Parathyroid adenoma (tissue), 2 donors: ENCODE measurements at regions not wholly inside any gene's neighbourhood (a gene's known extent, or its start where the extent isn't known, plus 50 kb on each side); places are given as distances from the start of the nearest gene placed in this dataset.

ENCODE experiments used
- H2AFZ ChIP-seq: fragments of 300-600 bp; sonication (generic); one replicate; pipeline ENCODE4 v1.7.0; 2017; ENCODE audit warnings: antibody characterized with exemption, mild to moderate bottlenecking
- H3K27ac ChIP-seq: fragments of 300-600 bp; sonication (generic); one replicate; pipeline ENCODE4 v1.7.0; 2017
- H3K27me3 ChIP-seq: fragments of 300-600 bp; sonication (generic); one replicate; pipeline ENCODE4 v1.7.0; 2017; ENCODE audit warnings: low read length; ENCODE audit not compliant: control insufficient read depth, insufficient read depth
- H3K36me3 ChIP-seq: fragments of 300-600 bp; sonication (generic); one replicate; pipeline ENCODE4 v1.7.0; 2017; ENCODE audit warnings: low read length; ENCODE audit not compliant: control insufficient read depth, insufficient read depth
- H3K4me1 ChIP-seq: fragments of 300-600 bp; sonication (generic); one replicate; pipeline ENCODE4 v1.7.0; 2017; ENCODE audit warnings: control low read depth
- H3K4me2 ChIP-seq: fragments of 300-600 bp; sonication (generic); one replicate; pipeline ENCODE4 v1.7.0; 2017; ENCODE audit warnings: low read length
- H3K4me3 ChIP-seq: fragments of 300-600 bp; sonication (generic); one replicate; pipeline ENCODE4 v1.7.0; 2017; ENCODE audit warnings: low read depth, low read length
- H3K79me2 ChIP-seq: fragments of 300-600 bp; sonication (generic); one replicate; pipeline ENCODE4 v1.7.0; 2017; ENCODE audit warnings: control low read depth
- H3K9ac ChIP-seq: fragments of 300-600 bp; sonication (generic); one replicate; pipeline ENCODE4 v1.7.0; 2017; ENCODE audit warnings: mild to moderate bottlenecking
- H3K9me3 ChIP-seq: fragments of 300-600 bp; sonication (generic); one replicate; pipeline ENCODE4 v1.7.0; 2017; ENCODE audit warnings: low read length; ENCODE audit not compliant: control insufficient read depth
- CTCF ChIP-seq: fragments of 300-600 bp; sonication (generic); IDR thresholded peaks from one replicate; pipeline ENCODE4 v1.7.0; 2017; ENCODE audit warnings: antibody characterized with exemption, mild to moderate bottlenecking
- donor health status: primary hyperparathyroidism.

- no peak for TF ChIP-seq CTCF
- Histone ChIP-seq H3K79me2 (no peaks in the 10 kb centered on the region), H3K27ac (no peak overlapping the region), H3K4me2 (no peak overlapping the region), H3K9me3 (no peaks in the 10 kb centered on the region), H3K27me3 (no peaks in the 10 kb centered on the region), H2AFZ (no peak overlapping the region), H3K4me1 (no peaks in the 10 kb centered on the region), H3K4me3 (no peak overlapping the region), H3K36me3 (no peaks in the 10 kb centered on the region), H3K9ac (no peak overlapping the region)
Observed at GRCh38 chr10:6995831-6996230, 415.0 kb downstream of the SFMBT2 start.

- TF ChIP-seq CTCF = no peak
- Histone ChIP-seq H3K27ac (no peak overlapping the region), H3K36me3 (no peaks in the 10 kb centered on the region), H3K4me2 (no peak overlapping the region), H3K9ac (no peak overlapping the region), H3K27me3 (no peaks in the 10 kb centered on the region), H3K9me3 (no peaks in the 10 kb centered on the region), H3K4me1 (no peaks in the 10 kb centered on the region), H2AFZ (no peak overlapping the region), H3K4me3 (no peak overlapping the region), H3K79me2 (no peaks in the 10 kb centered on the region)
Observed at GRCh38 chr10:6995341-6995740, 415.3 kb upstream of the PRKCQ start.

- no peaks in the 10 kb centered on the region for H3K27me3 ChIP-seq
- H3K79me2 ChIP-seq = no peaks in the 10 kb centered on the region
- H3K4me1 ChIP-seq = no peaks in the 10 kb centered on the region
- no peaks in the 10 kb centered on the region for H3K9me3 ChIP-seq
- no peak overlapping the region for H3K27ac ChIP-seq
- no peak overlapping the region for H3K9ac ChIP-seq
- TF ChIP-seq CTCF = no peak
- no peak overlapping the region for H2AFZ ChIP-seq
- H3K36me3 ChIP-seq = no peaks in the 10 kb centered on the region
- no peak overlapping the region for H3K4me3 ChIP-seq
- no peak overlapping the region for H3K4me2 ChIP-seq
Observed at GRCh38 chr10:6990891-6991290, 410.8 kb upstream of the PRKCQ start.

GRCh38 chr10:6988654-6989053 is 408.6 kb upstream of the PRKCQ start:
- H3K9ac ChIP-seq = no peak overlapping the region
- no peak for TF ChIP-seq CTCF
- no peaks in the 10 kb centered on the region for H3K36me3 ChIP-seq
- no peak overlapping the region for H2AFZ ChIP-seq
- no peak overlapping the region for H3K4me2 ChIP-seq
- no peaks in the 10 kb centered on the region for H3K9me3 ChIP-seq
- H3K27me3 ChIP-seq = no peaks in the 10 kb centered on the region
- no peak overlapping the region for H3K4me3 ChIP-seq
- no peaks in the 10 kb centered on the region for H3K79me2 ChIP-seq
- H3K4me1 ChIP-seq = no peaks in the 10 kb centered on the region
- H3K27ac ChIP-seq = no peak overlapping the region

GRCh38 chr10:6987536-6987945 is 407.5 kb upstream of the PRKCQ start:
- Histone ChIP-seq H3K36me3 (no peaks in the 10 kb centered on the region), H3K9me3 (no peaks in the 10 kb centered on the region), H2AFZ (no peak overlapping the region), H3K4me1 (no peaks in the 10 kb centered on the region), H3K4me3 (no peak overlapping the region), H3K27ac (no peak overlapping the region), H3K79me2 (no peaks in the 10 kb centered on the region), H3K9ac (no peak overlapping the region), H3K27me3 (no peaks in the 10 kb centered on the region), H3K4me2 (no peak overlapping the region)
- no peak for TF ChIP-seq CTCF
